GM12801 (cell line): ENCODE measurements at regions not wholly inside any gene's neighbourhood (a gene's known extent, or its start where the extent isn't known, plus 50 kb on each side); places are given as distances from the start of the nearest gene placed in this dataset.

Source experiments
- CTCF ChIP-seq: IDR thresholded peaks from one replicate; pipeline ENCODE4 v1.5.1; 2011; ENCODE audit warnings: control low read depth; ENCODE audit not compliant: insufficient read length; ENCODE audit errors: extremely low read depth

GRCh38 chr4:84050015-84050414 lies 449.1 kb downstream of the NKX6-1 start:
- no peak for TF ChIP-seq CTCF

DNA sequence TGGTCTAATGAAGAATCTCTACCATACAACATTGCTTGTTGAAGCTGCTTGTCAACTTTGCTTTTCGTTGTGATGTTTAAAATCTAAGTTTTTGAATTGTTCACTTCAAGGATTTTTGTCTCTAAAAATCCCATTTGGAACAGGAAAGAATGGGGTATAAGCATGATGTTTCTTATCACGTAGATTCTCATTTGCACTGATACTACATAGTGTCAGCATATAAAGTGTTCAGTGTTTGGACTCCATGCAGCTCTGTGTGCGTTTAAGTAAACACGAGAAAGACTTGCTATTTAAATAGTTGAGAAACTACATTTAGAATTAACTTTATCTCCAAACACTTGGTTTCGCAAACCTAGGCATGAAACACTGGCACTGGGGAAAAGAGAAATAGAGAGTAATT lies 452.5 kb downstream of the NKX6-1 start:
- TF ChIP-seq CTCF, result no peak

GRCh38 chr4:84041426-84041825 lies 457.7 kb downstream of the NKX6-1 start:
- no peak for TF ChIP-seq CTCF

DNA sequence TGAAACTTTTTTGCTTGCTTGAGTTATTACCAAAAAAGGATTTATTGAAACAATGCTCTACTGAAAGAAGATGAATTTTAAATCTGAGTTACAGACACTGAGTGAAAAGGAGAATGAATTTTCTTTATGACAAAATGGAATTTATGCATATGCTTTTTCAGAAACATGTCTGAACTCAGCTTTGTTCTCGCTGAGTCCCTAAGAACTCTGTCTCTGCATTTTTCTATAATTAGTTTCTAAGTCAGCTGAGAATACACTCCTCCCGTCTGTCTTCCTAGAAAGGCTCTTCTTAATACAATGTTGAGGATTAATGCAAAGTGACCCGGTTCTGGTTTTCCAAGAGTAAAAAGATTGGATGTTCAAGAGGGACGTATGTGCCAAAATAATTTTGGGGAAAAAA lies 463.5 kb downstream of the NKX6-1 start:
- no peak for TF ChIP-seq CTCF

DNA sequence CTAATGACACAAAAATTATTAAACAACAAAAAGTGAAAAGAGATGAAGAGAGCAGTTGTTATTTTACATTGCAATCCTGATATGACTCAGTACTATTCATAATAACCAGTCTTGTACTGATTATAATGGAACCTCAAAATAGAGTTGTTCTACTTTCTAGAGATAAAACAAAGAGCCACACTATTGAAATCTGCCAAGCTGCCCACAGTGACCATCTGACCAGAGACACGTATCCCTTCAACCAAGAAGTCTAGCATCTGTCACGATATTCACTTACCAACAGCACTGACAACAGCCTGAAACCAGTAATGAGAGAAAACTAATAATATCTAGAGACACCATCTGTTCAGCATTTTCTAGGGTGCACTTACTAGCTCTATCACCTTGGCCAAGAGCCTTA lies 466.7 kb downstream of the NKX6-1 start:
- TF ChIP-seq CTCF, result no peak

DNA sequence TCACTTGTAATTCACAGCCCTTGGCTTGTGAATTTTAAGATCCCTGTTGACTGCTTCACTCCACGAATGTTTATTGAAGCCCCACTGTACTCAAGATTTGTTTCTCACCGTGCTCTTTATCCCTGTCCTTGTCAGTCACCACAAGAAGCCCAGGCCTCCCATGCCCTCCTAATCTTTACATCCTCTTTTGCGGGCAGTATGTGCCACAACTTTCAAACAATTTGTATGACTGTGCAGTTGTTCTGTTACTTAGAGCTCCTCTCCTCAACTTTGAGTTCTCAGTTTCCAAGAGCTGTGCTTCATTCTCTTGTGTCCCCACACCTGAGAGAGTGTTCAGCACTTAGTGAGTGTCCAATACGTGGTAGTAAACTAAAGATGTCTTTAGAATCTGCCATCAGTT lies 467.7 kb downstream of the NKX6-1 start:
- no peak for TF ChIP-seq CTCF

GRCh38 chr4:84028340-84028739 lies 470.8 kb downstream of the NKX6-1 start:
- TF ChIP-seq CTCF, result no peak

DNA sequence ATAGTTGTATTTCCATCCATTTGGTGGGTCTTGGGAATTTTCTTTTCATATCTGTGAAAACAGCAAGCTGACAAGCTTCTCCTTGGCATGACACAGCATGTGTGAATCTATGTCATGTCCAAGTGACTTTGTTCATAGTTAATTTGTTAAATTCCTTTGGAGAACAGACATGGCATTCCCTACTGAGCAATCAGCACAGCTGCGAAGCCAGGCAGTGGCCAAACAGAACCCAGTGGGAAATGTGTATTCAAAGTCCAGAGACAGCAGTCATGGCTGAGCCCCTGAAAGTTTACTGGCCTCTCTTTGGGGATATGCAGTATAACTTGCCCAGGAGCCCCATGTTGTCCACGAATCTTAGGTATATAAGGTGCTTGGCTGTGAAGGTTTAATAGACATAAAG lies 474.7 kb downstream of the NKX6-1 start:
- no peak for TF ChIP-seq CTCF
